SU-DHL-6 (cell line): ENCODE measurements at regions not wholly inside any gene's neighbourhood (a gene's known extent, or its start where the extent isn't known, plus 50 kb on each side); places are given as distances from the start of the nearest gene placed in this dataset.

ENCODE experiments used
- CTCF ChIP-seq: fragments of 200-600 bp; sonication (generic); IDR thresholded peaks from one replicate; pipeline ENCODE4 v1.5.1; 2017; ENCODE audit warnings: antibody characterized with exemption, mild to moderate bottlenecking, low read length, moderate library complexity; ENCODE audit not compliant: insufficient read depth, poor library complexity, severe bottlenecking
- EZH2phosphoT487 ChIP-seq: fragments of 200-600 bp; sonication (generic), shearing (Covaris generic); conservative IDR thresholded peaks from 2 replicates; pipeline ENCODE4 v1.6.1; 2018; ENCODE audit warnings: mild to moderate bottlenecking, antibody characterized with exemption, low read length, moderate library complexity, mixed read lengths

DNA sequence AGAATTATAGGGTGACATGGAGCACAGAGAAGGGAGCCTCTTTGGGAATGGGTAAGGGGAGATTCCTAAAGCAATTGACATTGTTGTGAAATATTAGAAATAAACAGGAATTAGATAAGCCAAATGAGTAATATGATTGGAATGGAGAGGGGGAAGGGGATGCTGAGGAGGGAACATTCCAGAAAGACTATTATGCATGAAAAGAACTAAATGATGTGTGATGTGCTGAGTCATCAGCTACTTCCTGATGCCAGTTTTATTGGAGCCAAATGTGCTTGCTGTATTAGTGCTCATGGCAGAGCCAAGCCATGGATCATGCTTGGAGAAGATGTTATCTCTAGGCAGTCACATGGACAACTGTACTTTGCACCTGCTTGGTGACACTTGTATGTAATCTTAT is 189.0 kb upstream of the HCCS start:
- TF ChIP-seq CTCF, result no peak
- no peak for TF ChIP-seq EZH2phosphoT487
